GM19043 (cell line): ENCODE measurements at regions not wholly inside any gene's neighbourhood (a gene's known extent, or its start where the extent isn't known, plus 50 kb on each side); places are given as distances from the start of the nearest gene placed in this dataset.
"Not testable (repeated sequence)": the region's sequence is repeated elsewhere in the genome, so short reads cannot be mapped to it uniquely, and the experiment has no call there.

Source experiments
- ATAC-seq: cut with Tn5 transposase; IDR thresholded peaks from one replicate; pipeline ENCODE4 v1.9.1; 2021; ENCODE audit warnings: low read depth; ENCODE audit not compliant: unreplicated experiment

DNA sequence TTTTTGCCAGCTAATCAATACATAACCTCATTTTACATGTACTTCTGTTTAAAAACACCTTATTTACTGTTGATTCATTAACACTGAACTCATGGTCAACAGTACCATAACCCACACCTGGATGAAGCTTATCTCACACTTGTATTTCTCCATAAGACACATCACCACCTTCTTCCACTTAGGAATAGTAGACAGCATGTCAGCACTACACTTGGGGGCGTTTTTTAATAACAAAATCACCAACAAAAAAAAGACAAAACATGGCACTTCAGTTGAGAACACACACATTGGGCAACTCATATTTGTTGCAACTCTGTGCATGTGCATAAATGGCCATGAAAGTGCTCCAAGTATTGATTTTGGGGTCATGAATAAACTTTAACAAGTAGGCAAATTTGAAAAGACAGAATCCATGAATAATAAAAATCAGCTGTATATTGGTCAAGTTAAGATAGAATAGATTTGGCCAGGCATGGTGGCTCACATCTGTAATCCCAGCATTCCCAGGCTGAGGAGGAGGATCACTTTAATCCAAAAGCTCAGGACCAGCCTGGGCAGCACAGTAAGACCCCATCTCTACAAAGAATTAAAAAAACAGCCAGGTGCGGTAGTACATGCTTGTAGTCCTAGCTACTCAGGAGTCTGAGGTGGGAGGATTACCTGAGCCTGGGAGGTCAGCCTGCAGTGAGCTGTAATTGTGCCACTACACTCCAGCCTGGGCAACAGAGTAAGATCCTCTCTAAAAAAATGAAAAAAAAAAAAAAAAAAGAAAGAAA lies 84.4 kb upstream of the SRD5A2 start:
- ATAC-seq: no peak

- no peak for ATAC-seq
These were observed 80.1 kb upstream of the SRD5A2 start for GRCh38 chr2:31660812-31661335.

DNA sequence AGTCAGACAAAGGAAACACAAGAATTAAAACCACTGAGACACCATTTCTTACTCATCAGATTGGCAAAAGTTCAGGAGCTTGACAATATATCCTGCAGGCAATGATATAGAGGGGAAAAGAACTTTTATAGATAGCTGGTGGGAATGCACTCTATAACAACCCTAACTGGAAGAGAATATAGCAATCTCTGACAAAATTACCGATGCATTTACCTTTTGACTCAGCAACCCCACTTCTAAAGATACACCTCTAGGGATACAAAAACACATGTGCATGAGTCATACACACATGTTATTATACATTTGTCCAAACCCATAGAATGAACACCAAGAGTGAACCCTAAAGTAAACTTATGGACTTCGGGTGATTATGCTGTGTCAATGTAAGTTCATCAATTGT lies 79.4 kb upstream of the SRD5A2 start:
- no peak for ATAC-seq

DNA sequence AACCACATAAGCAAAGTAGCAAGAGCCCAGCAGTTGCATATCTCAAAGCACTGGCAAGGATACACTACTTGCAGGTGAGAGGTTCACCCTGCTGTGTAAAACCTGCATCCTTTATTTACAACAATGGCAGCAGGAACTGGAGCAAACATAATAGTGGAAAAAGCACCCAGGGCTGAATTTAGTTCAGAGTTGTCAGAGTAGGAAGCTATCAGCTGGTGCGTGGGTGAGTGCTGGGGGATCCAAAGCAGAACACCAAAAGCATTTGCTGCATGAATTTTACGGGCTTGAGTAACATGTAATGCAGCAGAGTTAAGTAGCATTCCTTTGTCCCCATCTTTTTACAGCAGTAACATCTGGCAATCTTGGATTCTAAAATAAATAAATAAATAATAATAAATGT lies 73.5 kb upstream of the SRD5A2 start:
- ATAC-seq: no peak

DNA sequence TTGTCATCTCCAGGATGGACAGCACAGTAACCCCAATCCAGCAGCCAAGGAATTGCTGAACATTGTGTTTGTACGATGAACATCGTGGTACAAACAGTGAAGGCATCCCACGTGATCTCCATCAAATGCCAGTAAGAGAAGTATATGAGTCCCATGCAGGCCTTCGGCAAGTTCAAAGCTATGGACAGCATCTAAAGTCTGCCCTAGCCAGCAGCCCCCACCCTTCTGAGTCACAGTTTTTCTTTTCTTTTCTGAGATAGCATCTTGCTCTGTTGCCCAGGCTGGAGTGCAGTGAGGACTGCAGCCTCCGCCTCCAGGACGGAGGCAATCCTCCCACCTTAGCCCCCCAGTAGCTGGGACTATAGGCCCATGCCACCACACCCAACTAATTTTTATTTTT lies 71.0 kb upstream of the SRD5A2 start:
- no peak for ATAC-seq

- no peak for ATAC-seq
These were observed 70.5 kb upstream of the SRD5A2 start for GRCh38 chr2:31651267-31651666.

GRCh38 chr2:31644551-31644950 lies 63.8 kb upstream of the SRD5A2 start:
- ATAC-seq: no peak

DNA sequence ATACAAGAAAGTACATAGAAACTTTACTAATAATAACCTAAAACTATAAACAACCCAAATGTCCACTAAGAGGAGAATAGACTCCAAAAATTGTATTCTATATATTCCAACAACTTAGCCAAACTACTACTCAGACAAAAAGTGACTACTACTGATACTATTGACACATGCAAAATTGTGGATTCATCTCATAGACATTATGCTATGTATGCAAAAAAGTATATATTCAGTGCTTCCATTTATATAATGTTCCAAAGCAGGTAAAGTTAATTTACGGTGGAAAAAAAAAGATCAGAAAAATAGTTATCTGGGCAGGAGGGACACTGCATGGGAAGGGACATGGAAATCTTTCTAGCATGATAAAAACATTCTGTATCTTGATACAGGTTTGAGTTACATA lies 62.0 kb upstream of the SRD5A2 start:
- ATAC-seq: no peak

- not testable (repeated sequence) for ATAC-seq
These were observed 51.5 kb upstream of the SRD5A2 start for GRCh38 chr2:31632201-31632600.
